PC-3 (cell line): ENCODE measurements at regions not wholly inside any gene's neighbourhood (a gene's known extent, or its start where the extent isn't known, plus 50 kb on each side); places are given as distances from the start of the nearest gene placed in this dataset.

Experiments used
- ATAC-seq: fragments of 200-7000 bp; cut with Tn5 transposase; 2 replicates; pipeline ENCODE4 v1.9.1; 2020; ENCODE audit warnings: mild to moderate bottlenecking, moderate library complexity
- BruUV-seq: library from RNA; stranded (reverse); fragments of 400-500 nt; replicated peaks from 2 replicates; lab custom pipeline; 2021; lab: Mats Ljungman, UMichigan
- CTCF ChIA-PET: fragments of 300-600 bp; sonication (Branson Sonifier 250); formaldehyde crosslinking; loops from one replicate; lab custom pipeline; 2022; ENCODE audit warnings: antibody characterized with exemption; lab: Charles Lee
- POLR2A ChIA-PET: fragments of 300-600 bp; sonication (Branson Sonifier 250); formaldehyde crosslinking; loops from one replicate; lab custom pipeline; 2022; ENCODE audit warnings: antibody characterized with exemption; ENCODE audit not compliant: unreplicated experiment; lab: Charles Lee
- DNase-seq: peaks from one replicate; pipeline ENCODE4 v3.0.0-alpha.2; 2015
- H2AFZ ChIP-seq: fragments of 300-600 bp; sonication (generic); 2 replicates; pipeline ENCODE4 v1.6.0; 2016; ENCODE audit warnings: antibody characterized with exemption, low read length
- H3F3A ChIP-seq: fragments of 300-600 bp; sonication (generic); one replicate; pipeline ENCODE4 v1.6.0; 2017; ENCODE audit warnings: antibody characterized with exemption, low read length, control low read depth, mild to moderate bottlenecking; ENCODE audit not compliant: unreplicated experiment
- H3K27ac ChIP-seq: fragments of 300-600 bp; sonication (generic); 2 replicates; pipeline ENCODE4 v1.5.1; 2016; ENCODE audit warnings: mild to moderate bottlenecking, low read length
- H3K27me3 ChIP-seq: fragments of 300-600 bp; sonication (generic); 2 replicates; pipeline ENCODE4 v1.6.1; 2016; ENCODE audit warnings: low read length, mixed read lengths
- H3K36me3 ChIP-seq: fragments of 300-600 bp; sonication (generic); 2 replicates; pipeline ENCODE4 v1.6.1; 2016; ENCODE audit warnings: low read depth, mixed run types, low read length, mixed read lengths
- H3K4me1 ChIP-seq: fragments of 300-600 bp; sonication (generic); 2 replicates; pipeline ENCODE4 v1.5.1; 2016; ENCODE audit warnings: low read length; ENCODE audit not compliant: insufficient read depth
- H3K4me2 ChIP-seq: fragments of 300-600 bp; sonication (generic); 2 replicates; pipeline ENCODE4 v1.6.0; 2016; ENCODE audit warnings: low read length
- H3K4me3 ChIP-seq: fragments of 300-600 bp; sonication (generic); 2 replicates; pipeline ENCODE4 v1.5.1; 2016; ENCODE audit warnings: mild to moderate bottlenecking, low read length, mixed read lengths
- H3K79me2 ChIP-seq: fragments of 300-600 bp; sonication (generic); 2 replicates; pipeline ENCODE4 v1.6.1; 2017; ENCODE audit warnings: low read length, mixed read lengths
- H3K9ac ChIP-seq: fragments of 300-600 bp; sonication (generic); 2 replicates; pipeline ENCODE4 v1.6.0; 2016; ENCODE audit warnings: mild to moderate bottlenecking, low read length
- H3K9me2 ChIP-seq: fragments of 300-600 bp; sonication (generic); replicated peaks from 2 replicates; pipeline ENCODE4 v1.6.1; 2016; ENCODE audit warnings: mixed run types, low read length, mixed read lengths
- H3K9me3 ChIP-seq: fragments of 300-600 bp; sonication (generic); 2 replicates; pipeline ENCODE4 v1.6.1; 2016; ENCODE audit warnings: low read length, mixed read lengths
- H4K20me1 ChIP-seq: fragments of 300-600 bp; sonication (generic); 2 replicates; pipeline ENCODE4 v1.6.1; 2016; ENCODE audit warnings: low read length, mixed read lengths
- EZH2 ChIP-seq: fragments of 300-600 bp; sonication (generic); IDR thresholded peaks from one replicate; pipeline ENCODE4 v1.6.1; 2017; ENCODE audit warnings: antibody characterized with exemption, mild to moderate bottlenecking, low read length; ENCODE audit not compliant: unreplicated experiment
- EZH2phosphoT487 ChIP-seq: fragments of 300-600 bp; sonication (generic); IDR thresholded peaks from 2 replicates; pipeline ENCODE4 v1.6.1; 2018; ENCODE audit warnings: mild to moderate bottlenecking, antibody characterized with exemption, low read length, borderline replicate concordance
- intact Hi-C: fragments of 100-400 bp; cut with micrococcal nuclease; formaldehyde crosslinking; loops from 2 replicates; pipeline ENCODE4 v1.9.0; 2023
- TF ChIP-seq, protein P1 (sequence below): fragments of 300-600 bp; sonication (generic); conservative IDR thresholded peaks from 2 replicates; pipeline ENCODE4 v1.5.1; 2017; ENCODE audit warnings: antibody characterized with exemption, low read depth, mild to moderate bottlenecking, low read length

DNA sequence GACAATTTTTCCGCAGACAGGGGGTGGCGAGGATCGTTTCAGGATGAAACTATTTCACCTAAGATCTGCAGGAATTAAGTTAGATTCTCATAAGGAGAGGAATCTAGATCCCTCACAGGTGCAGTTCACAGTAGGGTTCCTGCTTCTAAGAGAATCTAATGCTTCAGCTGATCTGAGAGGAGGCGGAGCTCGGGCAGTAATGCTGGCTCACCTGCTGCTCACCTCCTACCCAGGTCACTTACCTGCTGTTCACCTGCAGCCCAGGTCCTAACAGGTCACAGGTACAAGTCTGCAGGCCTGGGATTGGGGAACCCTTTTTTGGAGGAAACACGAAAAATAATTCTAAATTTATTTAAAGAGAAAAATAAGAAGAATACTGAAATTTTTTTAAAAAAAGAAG is 406.8 kb downstream of the MCTP2 start:
- no peaks in the 10 kb centered on the region for H3K9me2 ChIP-seq
- no peaks in the 10 kb centered on the region for H3K9me3 ChIP-seq
- no peak overlapping the region for H3K9ac ChIP-seq
- H4K20me1 ChIP-seq = no peaks in the 10 kb centered on the region
- ChIA-PET POLR2A (no interaction called here), CTCF (no interaction called here)
- no peak overlapping the region for H2AFZ ChIP-seq
- TF ChIP-seq EZH2phosphoT487 (no peak), EZH2 (no peak)
- TF ChIP-seq, protein P1, sequence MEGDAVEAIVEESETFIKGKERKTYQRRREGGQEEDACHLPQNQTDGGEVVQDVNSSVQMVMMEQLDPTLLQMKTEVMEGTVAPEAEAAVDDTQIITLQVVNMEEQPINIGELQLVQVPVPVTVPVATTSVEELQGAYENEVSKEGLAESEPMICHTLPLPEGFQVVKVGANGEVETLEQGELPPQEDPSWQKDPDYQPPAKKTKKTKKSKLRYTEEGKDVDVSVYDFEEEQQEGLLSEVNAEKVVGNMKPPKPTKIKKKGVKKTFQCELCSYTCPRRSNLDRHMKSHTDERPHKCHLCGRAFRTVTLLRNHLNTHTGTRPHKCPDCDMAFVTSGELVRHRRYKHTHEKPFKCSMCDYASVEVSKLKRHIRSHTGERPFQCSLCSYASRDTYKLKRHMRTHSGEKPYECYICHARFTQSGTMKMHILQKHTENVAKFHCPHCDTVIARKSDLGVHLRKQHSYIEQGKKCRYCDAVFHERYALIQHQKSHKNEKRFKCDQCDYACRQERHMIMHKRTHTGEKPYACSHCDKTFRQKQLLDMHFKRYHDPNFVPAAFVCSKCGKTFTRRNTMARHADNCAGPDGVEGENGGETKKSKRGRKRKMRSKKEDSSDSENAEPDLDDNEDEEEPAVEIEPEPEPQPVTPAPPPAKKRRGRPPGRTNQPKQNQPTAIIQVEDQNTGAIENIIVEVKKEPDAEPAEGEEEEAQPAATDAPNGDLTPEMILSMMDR = no peak
- H3K4me3 ChIP-seq = no peak overlapping the region
- no peak for ATAC-seq
- H3F3A ChIP-seq = no peaks in the 10 kb centered on the region
- H3K4me2 ChIP-seq = no peak overlapping the region
- DNase-seq = no peak
- no peaks in the 10 kb centered on the region for H3K79me2 ChIP-seq
- H3K36me3 ChIP-seq = no peaks in the 10 kb centered on the region
- no peak overlapping the region for H3K27ac ChIP-seq
- no TSS peak for BruUV-seq
- H3K4me1 ChIP-seq = no peaks in the 10 kb centered on the region
- intact Hi-C loops = no loop called here
- H3K27me3 ChIP-seq = no peaks in the 10 kb centered on the region

DNA sequence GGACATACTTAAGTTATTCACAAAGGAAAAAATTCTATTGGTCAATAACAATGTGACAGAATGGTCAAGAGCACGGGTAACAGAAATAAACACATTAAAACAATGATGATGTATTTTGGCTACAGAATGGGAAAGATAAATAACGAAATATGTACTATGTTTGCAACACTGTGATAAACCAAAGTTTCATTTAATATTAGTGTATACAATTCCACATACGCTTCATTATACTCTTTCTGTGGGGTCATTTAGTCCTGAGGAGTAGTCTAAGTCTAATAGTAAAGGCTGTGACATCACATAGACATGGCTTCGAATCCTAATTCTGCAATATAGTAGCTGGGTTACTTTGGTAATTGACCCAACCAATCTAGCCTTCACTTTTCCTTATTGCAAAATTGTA is 408.3 kb downstream of the MCTP2 start:
- ATAC-seq (no peak), DNase-seq (no peak)
- H3K9ac ChIP-seq = no peak overlapping the region
- CTCF ChIA-PET = no interaction called here
- no peaks in the 10 kb centered on the region for H3F3A ChIP-seq
- no peak overlapping the region for H3K4me2 ChIP-seq
- H3K4me3 ChIP-seq = no peak overlapping the region
- H3K9me3 ChIP-seq = no peaks in the 10 kb centered on the region
- H3K79me2 ChIP-seq = no peaks in the 10 kb centered on the region
- H3K36me3 ChIP-seq = no peaks in the 10 kb centered on the region
- POLR2A ChIA-PET = no interaction called here
- no peaks in the 10 kb centered on the region for H3K4me1 ChIP-seq
- no peaks in the 10 kb centered on the region for H3K27me3 ChIP-seq
- intact Hi-C loops = no loop called here
- no peaks in the 10 kb centered on the region for H4K20me1 ChIP-seq
- H3K27ac ChIP-seq = no peak overlapping the region
- H2AFZ ChIP-seq = no peak overlapping the region
- H3K9me2 ChIP-seq = no peaks in the 10 kb centered on the region
- BruUV-seq = no TSS peak
- TF ChIP-seq EZH2phosphoT487 (no peak), EZH2 (no peak)
- TF ChIP-seq, protein P1 = no peak

DNA sequence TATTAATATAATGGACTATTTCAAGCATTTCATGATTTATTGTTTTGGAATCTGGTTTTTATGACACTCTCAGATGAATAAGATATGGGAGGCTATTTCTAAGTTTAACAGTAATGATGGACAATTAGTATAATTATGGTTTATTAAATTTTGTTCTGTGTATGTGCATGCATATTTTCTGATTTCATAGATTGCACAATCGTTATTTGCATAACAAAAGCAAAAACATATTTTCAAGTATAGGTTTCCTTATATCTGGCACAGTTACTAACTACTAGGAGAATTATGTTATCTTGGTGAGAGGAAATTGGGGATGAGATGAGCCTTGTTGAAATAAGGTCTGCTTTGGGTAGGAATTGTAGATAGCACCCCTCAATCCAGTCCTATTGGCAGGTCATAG is 413.1 kb downstream of the MCTP2 start:
- H3K36me3 ChIP-seq = no peaks in the 10 kb centered on the region
- BruUV-seq = no TSS peak
- no peaks in the 10 kb centered on the region for H3K9me2 ChIP-seq
- no peak overlapping the region for H3K4me3 ChIP-seq
- CTCF ChIA-PET = no interaction called here
- H3K4me1 ChIP-seq = no peaks in the 10 kb centered on the region
- peaks cover 25% of the 10 kb centered on the region; the same call in 1 of the 2 replicates for H3K27me3 ChIP-seq
- H3K27ac ChIP-seq = no peak overlapping the region
- no peaks in the 10 kb centered on the region for H3K9me3 ChIP-seq
- no peaks in the 10 kb centered on the region for H4K20me1 ChIP-seq
- TF ChIP-seq EZH2phosphoT487 (no peak), EZH2 (no peak)
- TF ChIP-seq, protein P1 = no peak
- no peak overlapping the region for H3K9ac ChIP-seq
- DNase-seq (no peak), ATAC-seq (no peak)
- H3K79me2 ChIP-seq = no peaks in the 10 kb centered on the region
- intact Hi-C loops = no loop called here
- POLR2A ChIA-PET = no interaction called here
- H2AFZ ChIP-seq = no peak overlapping the region
- no peaks in the 10 kb centered on the region for H3F3A ChIP-seq
- no peak overlapping the region for H3K4me2 ChIP-seq
